ENCODE measurements at regions not wholly inside any gene's neighbourhood (a gene's known extent, or its start where the extent isn't known, plus 50 kb on each side); places are given as distances from the start of the nearest gene placed in this dataset.

DNA sequence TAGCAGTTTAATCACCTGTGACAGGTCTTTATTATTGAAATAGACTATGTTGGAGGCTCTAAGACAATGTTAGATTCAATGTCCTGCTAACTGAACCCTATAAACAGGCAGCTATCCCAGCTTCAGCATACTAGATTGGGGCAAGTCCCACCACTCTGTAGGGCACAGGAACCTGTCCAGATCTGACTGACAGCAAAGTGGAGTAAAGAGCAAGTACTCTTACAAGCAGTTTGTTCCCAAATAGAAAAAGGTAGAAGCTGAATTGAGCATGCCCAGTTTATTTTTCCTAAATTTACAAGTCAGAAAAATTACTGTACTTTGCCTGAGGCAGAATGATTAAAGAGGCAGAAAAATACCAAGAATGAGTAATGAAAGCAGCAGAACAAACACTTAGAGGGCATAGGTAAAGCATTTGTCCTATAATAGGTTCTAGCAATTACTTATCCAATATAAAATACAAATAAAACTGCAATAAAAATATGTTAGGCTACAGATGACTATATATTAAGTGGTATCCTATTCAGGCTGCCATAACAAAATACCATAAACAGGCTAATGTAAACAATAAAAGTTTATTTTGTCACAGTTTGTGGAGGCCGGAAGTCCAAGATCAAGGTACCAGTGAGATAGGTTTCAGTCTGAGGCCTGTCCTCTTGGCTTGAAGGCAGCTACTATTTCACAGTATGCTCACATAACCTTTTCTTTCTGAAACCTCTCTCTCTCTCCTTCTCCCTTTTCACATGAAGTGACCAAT is 868.2 kb downstream of the C12orf50 start:
- no peak overlapping the region for H3K27ac ChIP-seq
- H3F3A ChIP-seq (ENCODE audit: low read depth) = no peaks in the 10 kb centered on the region
- H3K79me2 ChIP-seq (ENCODE audit: low read depth) = no peaks in the 10 kb centered on the region
- no peak overlapping the region for H3K9ac ChIP-seq
- H3K9me3 Mint-ChIP-seq = peaks cover 17% of the 10 kb centered on the region
- no peak for TF ChIP-seq CTCF (IDR thresholded peaks at IDR 0.05)
- TF ChIP-seq EZH2 (IDR thresholded peaks at IDR 0.05) = no peak
- TF ChIP-seq EZH2phosphoT487 (IDR thresholded peaks at IDR 0.05) = no peak
- no peak for DNase-seq (ENCODE audit: low spot score)
- H3K4me3 ChIP-seq = no peak overlapping the region
- H2AFZ ChIP-seq (replicated peaks) = no peak overlapping the region
- no peaks in the 10 kb centered on the region for H3K27me3 ChIP-seq
- H3K9me3 ChIP-seq (ENCODE audit: low read depth) = no peaks in the 10 kb centered on the region
- no peak overlapping the region for H3K4me2 ChIP-seq
- peaks cover 3% of the 10 kb centered on the region for H3K27me3 Mint-ChIP-seq (ENCODE audit: insufficient read depth, low read depth)
- no peaks in the 10 kb centered on the region for H3K4me1 ChIP-seq
- no peaks in the 10 kb centered on the region for H3K36me3 ChIP-seq
- no peaks in the 10 kb centered on the region for H4K20me1 ChIP-seq (ENCODE audit: low read depth)
- H3K36me3 Mint-ChIP-seq = no peaks in the 10 kb centered on the region
- no peak overlapping the region for H3K4me3 Mint-ChIP-seq
- H3K27ac Mint-ChIP-seq = no peak overlapping the region
- no peaks in the 10 kb centered on the region for H3K4me1 Mint-ChIP-seq

DNA sequence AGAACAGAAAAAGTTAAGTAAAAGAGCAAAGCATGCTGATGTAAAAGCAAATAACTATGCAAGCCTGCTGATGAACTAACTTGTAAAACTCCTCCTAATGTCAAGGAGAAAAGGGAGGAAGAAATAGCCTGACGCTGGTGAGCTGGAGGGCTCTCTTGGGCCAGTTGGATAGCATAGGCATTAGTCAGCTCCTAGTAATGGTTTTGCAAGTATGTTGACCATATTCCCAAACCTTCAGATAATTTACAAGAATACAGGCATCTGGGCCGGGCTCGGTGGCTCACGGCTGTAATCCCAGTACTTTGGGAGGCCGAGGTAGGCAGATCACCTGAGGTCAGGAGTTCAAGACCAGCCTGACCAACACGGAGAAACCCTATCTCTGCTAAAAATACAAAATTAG is 871.4 kb downstream of the C12orf50 start:
- no peak overlapping the region for H3K4me2 ChIP-seq
- Mint-ChIP-seq H3K27me3 (ENCODE audit: insufficient read depth, low read depth) (no peaks in the 10 kb centered on the region), H3K4me1 (no peaks in the 10 kb centered on the region), H3K9me3 (no peaks in the 10 kb centered on the region), H3K36me3 (no peaks in the 10 kb centered on the region), H3K27ac (no peak overlapping the region), H3K4me3 (no peak overlapping the region)
- no peak overlapping the region for H2AFZ ChIP-seq (replicated peaks)
- TF ChIP-seq CTCF (IDR thresholded peaks at IDR 0.05) (no peak), EZH2phosphoT487 (IDR thresholded peaks at IDR 0.05) (no peak), EZH2 (IDR thresholded peaks at IDR 0.05) (no peak)
- no peaks in the 10 kb centered on the region for H3K36me3 ChIP-seq
- no peaks in the 10 kb centered on the region for H3F3A ChIP-seq (ENCODE audit: low read depth)
- H3K27me3 ChIP-seq = no peaks in the 10 kb centered on the region
- H3K79me2 ChIP-seq (ENCODE audit: low read depth) = no peaks in the 10 kb centered on the region
- H3K27ac ChIP-seq = no peak overlapping the region
- no peaks in the 10 kb centered on the region for H4K20me1 ChIP-seq (ENCODE audit: low read depth)
- no peak overlapping the region for H3K9ac ChIP-seq
- H3K4me3 ChIP-seq = no peak overlapping the region
- no peaks in the 10 kb centered on the region for H3K9me3 ChIP-seq (ENCODE audit: low read depth)
- no peaks in the 10 kb centered on the region for H3K4me1 ChIP-seq
- DNase-seq (ENCODE audit: low spot score) = no peak

- no peak overlapping the region for H3K4me3 Mint-ChIP-seq
- Histone ChIP-seq H3K27me3 (no peaks in the 10 kb centered on the region), H3K4me1 (no peaks in the 10 kb centered on the region), H3K9me3 (ENCODE audit: low read depth) (no peaks in the 10 kb centered on the region), H3F3A (ENCODE audit: low read depth) (no peaks in the 10 kb centered on the region), H3K4me2 (no peak overlapping the region), H3K27ac (no peak overlapping the region), H3K9ac (no peak overlapping the region), H3K79me2 (ENCODE audit: low read depth) (no peaks in the 10 kb centered on the region), H4K20me1 (ENCODE audit: low read depth) (no peaks in the 10 kb centered on the region), H3K36me3 (no peaks in the 10 kb centered on the region), H2AFZ (replicated peaks) (no peak overlapping the region), H3K4me3 (no peak overlapping the region)
- no peaks in the 10 kb centered on the region for H3K4me1 Mint-ChIP-seq
- H3K36me3 Mint-ChIP-seq = no peaks in the 10 kb centered on the region
- TF ChIP-seq EZH2 (IDR thresholded peaks at IDR 0.05) (no peak), EZH2phosphoT487 (IDR thresholded peaks at IDR 0.05) (no peak), CTCF (IDR thresholded peaks at IDR 0.05) (no peak)
- peaks cover 3% of the 10 kb centered on the region for H3K27me3 Mint-ChIP-seq (ENCODE audit: insufficient read depth, low read depth)
- H3K27ac Mint-ChIP-seq = no peak overlapping the region
- H3K9me3 Mint-ChIP-seq = peaks cover under 1% of the 10 kb centered on the region
- no peak for DNase-seq (ENCODE audit: low spot score)
Observed at GRCh38 chr12:87155621-87156020, 873.6 kb downstream of the C12orf50 start.
